KG1 (cell line): ENCODE measurements at regions not wholly inside any gene's neighbourhood (a gene's known extent, or its start where the extent isn't known, plus 50 kb on each side); places are given as distances from the start of the nearest gene placed in this dataset.

Experiments used
- DNase-seq: peaks from one replicate; lab custom pipeline; 2025; lab: John Stamatoyannopoulos, UW

DNA sequence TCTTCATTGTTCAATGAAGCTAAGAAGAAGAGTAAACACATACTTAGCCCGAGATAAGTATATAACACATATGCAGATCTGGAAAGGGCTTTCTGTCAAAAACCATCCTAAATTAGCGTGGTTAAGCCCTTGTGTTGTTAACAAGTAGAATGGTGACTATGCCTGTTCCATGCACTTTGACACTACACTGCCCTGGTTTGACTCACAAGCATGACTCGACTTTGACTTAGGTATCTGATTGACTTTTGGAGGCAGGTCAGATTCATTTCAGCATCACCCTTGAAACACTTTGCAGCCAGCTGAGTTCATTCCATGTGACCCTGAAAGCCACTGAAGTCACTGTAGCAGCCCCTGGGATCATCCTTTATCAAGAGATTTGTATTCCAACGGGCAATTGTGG lies 239.8 kb downstream of the TBX18 start:
- DNase-seq, result no peak

DNA sequence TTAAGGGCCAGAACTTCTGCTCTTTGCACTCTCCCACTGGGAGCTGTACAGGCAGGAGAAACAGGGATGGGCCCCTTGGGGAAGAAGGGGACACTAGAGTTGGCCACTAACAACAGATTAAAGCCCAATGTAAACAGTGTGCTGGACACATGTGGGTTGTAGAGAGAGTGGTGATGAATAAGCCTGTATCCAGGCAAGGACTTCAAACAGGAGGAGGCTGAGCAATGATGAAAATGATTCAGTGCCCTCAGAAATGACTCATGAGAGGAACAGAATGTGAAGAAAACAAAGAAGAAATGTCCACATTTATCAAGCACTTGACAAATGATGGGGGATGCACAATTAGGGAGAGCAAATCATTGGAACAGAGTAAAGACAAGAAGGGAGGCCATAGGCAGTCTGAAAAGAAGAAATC lies 242.3 kb downstream of the TBX18 start:
- no peak for DNase-seq

DNA sequence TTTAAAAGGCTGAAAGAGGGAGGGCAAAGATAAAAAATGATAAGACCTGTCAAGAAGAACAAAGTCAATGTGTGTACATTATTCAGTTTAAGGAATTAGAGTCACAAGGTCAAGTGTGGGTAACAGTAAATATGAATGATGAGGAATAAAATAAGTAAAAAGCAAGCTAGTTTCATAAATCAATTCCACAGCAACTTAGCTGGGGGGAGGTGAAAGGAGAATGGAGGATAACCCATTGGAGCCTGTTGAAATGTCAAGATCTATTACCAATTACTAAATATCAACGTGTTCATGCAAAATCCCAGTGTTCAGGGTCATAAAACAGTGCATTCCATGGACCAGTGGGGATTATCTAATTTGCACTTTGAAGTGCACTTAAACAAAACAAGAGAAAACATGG lies 242.9 kb downstream of the TBX18 start:
- no peak for DNase-seq

DNA sequence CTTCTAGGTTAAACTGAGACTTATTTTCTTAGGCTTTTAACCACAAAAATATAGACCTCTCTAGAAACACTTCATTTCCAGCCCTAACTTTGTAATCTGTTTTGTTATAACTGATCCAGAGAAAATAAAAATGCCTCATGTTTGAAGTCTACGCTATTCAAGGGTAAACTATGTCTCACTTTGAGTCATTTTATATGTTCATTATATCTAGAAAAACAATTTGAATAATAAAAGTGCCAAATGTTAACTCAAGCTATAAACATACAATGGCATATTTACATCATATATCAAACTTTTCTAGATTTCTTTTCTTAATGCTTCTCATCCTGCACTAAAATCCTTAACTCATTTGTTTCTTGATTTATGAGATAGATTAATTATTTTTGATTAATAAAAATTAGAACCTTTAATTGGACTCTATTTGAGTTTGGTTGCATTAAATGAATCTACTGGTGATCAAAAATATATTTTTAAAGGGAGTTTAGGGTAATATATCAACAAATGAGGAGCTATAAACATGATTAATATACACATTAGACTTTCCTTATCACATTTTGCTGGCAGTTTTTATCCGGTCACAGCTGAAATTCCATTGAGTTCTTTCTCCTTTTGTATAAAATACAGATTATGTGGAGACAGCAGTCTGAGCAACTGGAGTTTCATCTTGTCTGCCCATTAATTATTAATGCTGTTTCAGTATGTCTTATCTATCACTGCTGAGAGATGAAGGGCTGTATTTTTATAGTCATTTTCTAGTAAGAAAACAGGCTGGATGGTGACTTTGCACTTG lies 246.5 kb downstream of the TBX18 start:
- no peak for DNase-seq

DNA sequence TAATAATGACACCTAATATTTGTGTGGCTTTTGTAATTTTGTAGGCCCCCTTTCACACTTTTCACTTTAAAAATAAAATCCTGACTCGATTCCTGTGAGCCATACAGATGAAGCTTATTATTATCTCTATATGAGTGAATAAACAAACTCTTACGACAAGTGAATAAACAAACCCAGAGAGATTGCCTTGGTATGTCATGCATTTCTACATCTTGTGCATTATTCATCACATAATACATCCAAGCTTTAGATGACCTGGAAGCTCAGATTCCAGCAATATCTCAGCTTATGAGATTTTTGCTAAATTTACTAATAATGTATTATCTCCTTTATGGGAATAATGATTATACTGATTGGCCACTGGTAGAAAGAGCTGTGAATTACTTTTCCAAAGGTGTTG lies 248.2 kb downstream of the TBX18 start:
- DNase-seq, result no peak

DNA sequence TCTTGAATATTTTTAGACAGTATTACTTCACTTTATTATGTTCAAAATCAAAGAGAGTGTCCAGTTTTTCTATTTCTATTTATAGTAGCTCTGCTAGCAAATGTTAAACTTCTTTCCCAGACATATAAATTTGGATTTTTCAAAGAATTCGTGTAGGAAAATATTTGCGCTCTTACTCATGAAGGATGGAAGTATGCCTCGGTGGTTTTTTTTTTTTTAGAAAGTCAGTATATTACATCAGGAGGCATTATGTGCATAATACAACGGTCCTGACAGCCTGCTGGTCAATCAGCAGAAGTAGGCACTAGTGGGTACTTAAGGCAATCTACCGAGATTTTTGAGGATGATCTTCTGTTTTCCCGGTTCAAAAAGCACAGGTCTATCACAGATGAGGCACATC lies 249.3 kb downstream of the TBX18 start:
- no peak for DNase-seq

DNA sequence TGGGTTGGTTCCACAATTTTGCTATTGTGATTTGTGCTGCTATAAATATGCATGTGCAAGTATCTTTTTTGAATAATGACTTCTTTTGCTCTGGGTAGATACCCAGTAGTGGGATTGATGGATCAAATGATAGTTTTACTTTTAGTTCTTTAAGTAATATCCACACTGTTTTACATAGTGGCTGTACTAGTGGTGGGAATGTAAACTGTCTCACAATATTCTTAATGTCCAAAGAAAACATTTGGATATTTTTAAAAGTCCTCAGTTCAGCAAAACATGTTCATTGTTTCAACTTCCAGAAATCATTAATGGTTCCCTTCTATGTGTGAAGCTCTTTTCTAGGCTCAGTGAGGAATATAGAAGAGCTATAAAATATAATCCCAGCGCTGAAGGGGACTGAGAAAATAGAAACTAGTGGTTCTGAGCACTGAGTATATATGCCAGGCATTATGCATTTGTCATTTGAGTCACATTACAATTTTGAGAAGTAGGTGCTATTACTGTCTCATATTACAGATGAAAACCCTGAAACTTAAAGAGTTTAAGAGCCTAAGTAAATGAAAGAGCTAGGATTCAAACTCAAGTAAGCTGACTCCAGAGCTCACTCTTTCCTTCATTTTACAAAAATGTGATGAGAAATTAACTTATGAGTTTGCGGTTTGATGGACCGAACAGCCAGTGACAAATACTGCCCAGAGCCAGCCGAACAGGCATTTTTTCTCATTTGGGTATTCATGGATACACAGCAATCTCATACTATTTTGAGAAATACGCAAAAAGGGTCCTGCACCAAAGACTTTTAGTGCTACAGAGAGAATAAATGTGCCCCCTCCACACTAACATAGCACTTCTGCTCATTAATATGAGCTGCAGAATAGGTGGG lies 250.1 kb downstream of the TBX18 start:
- DNase-seq, result no peak

DNA sequence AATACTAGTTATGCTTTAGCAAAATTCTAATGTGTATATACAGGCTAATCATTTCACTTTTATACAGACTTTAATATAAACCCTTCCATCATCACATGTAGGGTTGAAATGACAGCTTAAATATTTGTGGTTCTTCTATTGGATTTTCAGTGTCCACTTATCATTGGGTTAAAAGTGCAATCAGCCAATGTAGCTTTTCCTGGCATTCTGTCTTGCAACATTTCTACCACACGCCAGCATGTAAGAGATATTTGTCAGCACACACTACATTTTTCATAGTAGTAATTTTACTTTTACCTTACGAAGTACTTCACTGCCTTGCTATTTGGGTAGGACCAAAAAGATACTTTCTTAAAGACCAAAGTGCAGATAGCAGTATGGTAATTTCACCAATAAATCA lies 252.0 kb downstream of the TBX18 start:
- no peak for DNase-seq

DNA sequence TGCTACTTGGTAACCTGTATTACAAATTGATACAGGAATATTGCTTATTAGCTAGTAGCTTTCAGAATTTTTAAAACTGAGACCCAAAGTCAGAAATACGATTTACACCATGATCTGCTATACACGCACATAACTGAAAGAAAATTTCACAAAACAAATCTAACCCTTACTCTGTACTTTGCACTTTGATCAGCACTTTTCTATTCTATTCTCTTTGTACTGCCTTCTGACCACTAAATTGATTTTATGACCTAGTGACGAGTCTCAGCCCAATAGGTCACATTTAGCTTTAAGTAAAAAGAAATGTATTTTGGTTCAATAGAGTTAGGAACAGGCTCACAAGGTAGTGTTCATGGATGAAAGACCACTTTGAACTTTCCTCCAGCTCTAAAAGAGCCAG lies 252.5 kb downstream of the TBX18 start:
- no peak for DNase-seq

DNA sequence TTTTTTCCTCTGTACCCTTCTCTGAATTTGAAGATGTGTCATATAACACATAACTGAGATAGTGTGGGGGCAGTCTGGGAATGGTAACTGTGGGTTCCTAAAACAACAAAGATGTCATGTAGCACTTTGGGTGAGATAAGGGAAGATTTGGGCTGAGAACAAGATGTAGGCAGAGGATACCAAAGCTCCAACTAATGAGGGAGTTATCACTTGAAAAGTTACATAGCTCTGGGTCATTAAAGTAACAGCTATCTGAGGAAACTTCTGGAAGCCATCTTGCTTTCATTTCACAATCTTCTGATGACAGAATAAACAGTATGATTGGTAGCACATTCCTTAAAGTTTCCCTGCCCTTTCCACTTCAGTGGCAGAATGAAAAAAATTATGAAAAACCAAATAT lies 255.4 kb downstream of the TBX18 start:
- DNase-seq, result no peak

DNA sequence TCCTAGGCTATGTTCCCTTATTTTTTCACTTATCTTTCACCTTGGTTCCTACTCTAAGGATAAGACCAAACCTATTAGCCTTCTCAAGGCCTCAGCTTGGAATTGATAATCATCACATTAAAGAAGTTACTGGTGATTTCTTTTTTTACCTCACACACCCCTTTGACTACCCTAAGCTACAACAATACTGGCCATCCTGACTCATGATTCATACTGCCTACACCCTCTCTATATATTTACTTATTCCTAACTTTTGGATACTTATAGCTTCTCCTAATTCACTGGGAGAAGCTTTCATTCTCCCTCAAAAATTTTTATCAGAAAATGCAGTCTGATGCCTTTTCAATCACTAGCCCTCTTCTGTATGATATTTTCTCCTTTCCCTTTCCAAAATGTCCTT lies 256.1 kb downstream of the TBX18 start:
- no peak for DNase-seq

DNA sequence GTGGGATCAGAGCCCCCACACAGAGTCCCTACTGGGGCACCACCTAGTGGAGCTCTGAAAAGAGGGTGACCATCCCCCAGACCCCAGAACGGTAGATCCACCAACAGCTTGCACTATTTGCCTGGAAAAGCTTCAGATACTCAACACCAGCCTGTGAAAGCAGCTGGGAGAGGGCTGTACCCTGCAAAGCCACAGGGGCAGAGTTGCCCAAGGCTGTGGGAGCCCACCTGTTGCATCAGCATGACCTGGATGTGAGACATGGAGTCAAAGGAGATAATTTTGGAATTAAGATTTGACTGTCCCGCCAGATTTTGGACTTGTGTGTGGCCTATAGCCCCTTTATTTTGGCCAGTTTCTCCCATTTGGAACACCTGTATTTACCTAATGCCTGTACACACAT lies 260.4 kb downstream of the TBX18 start:
- no peak for DNase-seq

DNA sequence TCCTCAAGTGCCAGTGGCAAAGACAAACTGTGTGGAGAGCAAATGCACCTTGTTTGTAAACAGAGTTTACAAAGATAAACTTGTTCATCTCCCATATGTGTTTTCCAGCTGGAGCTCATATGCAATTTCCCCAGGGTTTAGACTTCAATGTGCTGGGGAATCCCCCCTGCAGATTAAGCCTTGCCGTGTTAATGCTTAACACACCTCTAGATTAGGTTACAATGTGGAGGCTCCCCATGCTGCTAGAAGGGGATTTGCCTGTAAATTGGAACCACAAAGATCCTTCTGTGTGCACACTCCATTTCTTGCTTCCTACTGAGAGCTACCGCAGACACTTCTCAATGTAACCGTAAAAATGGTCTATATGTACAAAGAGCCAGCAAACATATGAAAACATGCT lies 263.1 kb downstream of the TBX18 start:
- DNase-seq, result no peak

DNA sequence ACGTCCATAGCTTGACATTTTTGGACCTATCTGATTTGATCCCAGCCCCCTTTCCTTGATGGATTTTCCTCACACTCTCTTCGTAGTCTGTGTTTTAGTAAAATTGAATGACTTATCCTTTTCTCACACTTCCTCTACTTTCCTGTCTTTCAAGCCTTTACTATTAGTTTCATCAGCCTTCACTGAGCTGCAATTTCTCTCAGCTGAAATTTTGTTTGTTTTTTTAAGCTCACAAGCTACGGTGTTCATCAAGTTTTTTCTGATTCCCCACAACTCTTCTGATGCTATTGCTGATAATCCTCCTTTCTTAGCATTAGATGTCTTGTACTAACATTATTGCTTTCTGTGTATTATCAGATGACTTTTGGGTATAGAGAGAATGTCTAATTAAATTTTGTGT lies 263.7 kb downstream of the TBX18 start:
- no peak for DNase-seq

DNA sequence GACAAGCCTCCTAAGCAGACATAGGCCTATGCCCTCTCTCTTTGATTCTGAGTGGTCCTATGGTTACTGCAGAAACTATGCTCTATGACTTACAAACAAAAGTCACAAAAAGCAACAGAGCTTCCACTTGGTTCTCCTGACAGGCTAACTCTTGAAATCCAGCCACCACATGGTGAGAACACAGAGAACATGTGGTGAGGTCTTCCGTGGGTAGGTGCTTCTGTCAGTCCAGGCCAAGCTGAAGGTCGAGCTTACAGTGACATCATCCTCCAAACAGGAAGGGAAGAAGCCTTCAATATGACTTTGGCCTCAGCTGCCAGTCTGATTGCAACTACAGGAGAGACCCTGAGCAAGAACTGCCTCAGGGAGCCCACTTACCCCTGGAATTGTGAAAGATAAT lies 265.5 kb downstream of the TBX18 start:
- DNase-seq, result no peak

DNA sequence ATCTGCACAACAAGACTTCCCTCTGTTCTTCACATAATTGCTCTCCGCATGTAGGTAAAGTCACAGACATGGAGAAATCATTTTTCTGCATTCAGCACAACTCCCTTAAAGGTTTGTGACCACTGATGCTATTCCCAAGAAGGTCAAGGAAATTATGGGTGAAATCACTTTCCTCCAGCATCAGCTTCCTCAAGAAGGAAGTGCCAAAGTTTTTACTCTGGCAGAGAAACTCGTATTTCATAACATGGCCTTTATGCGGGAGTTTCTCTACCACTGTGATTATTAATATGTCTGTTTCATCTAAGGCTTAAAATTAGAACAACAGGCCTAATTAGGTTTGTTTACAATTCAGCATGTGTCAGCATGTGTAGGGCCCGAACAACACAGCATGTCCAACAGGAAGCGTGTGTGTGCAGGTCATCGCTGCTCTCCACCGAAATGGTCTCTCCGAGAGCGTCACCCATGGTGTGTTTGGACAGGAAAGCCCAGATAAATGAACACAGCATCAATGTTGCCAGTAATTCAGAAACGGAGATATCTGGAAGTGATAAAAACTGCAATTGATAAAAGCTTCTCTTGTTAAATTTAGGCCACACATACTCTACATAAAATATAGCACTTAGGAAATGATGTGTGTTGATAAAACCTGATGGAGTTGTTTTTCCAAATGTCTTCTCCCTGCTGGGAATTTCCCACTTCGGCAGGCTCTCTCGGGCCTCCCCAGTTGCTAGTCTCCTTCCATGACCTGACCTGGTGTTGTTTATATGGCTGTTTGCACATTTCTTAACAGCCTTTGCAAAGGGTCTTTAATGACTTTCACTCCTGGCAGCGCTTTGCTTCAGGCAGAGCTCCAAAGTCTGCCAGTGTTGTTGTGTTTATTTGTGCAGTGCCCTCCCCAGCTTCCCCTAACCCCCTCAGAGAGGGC lies 265.1 kb upstream of the CEP162 start:
- DNase-seq, result no peak

DNA sequence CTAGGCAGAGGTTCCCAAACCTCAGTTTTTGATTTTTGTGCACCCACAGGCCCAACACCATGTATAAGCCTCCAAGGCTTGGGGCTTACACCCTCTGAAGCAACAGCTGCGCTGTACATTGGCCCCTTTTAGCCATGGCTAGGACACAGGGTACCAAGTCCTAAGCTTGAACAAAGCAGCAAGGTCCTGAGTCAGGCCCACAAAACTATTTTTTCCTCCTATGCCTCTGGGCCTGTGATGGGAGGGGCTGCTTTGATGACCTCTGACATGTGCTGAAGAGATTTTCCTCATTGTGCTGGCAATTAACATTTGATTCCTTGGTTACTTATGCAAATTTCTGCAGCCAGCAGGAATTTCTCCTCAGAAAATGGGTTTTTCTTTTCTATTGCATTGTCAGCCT lies 262.2 kb upstream of the CEP162 start:
- no peak for DNase-seq

DNA sequence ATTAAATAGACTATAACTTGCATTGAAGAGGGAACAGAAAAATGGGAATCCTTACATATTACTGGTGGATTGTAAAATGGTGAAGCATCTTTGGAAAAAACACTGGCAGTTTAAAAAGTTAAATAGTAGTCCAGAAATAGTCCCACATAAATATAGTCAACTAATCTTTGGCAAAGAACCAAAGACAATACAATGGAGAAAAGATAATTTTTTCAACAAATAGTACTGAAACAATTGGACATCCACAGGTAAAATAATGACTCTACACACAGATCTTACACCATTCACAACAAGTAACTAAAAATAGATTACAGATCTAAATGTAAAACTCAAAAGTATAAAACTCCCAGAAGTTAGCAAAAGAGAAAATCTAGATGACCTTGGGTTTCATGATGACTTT lies 259.1 kb upstream of the CEP162 start:
- DNase-seq, result no peak

DNA sequence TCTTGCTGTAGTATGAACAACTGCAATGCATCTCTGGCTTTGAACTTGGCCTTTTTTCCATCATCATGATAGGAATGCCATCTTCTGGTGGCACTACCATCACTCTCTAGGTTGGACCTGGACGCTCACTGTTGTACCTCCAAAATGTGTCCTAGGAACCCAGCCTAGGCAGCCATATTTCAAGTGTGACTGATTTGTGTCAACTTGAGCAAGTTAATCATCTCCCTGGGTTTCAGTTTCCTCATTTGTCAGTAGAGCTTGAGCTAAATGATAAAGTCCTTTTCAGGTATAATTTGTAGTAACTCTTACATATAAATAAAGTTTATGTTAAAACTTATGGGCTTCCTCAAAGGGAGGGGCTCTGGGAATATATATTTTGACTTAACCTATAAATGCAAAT lies 241.7 kb upstream of the CEP162 start:
- DNase-seq, result no peak

DNA sequence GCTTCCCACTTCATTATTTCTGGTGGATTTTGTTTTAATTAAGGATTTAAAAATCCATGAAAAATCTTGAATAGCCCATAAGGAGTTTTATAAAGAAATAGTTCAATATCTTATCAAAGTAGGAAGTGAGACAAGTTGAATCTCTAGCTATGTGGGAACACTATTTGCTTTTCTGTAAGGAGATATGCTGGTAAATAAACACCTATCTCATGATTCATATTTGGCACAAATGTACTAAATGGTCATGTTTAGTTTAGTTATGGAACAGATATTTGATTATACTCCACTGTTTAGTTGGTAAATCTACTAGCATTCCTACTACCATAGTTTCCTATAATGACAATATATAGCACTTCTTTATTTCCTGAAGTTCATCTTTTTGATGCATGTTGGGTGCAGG lies 239.9 kb upstream of the CEP162 start:
- no peak for DNase-seq

DNA sequence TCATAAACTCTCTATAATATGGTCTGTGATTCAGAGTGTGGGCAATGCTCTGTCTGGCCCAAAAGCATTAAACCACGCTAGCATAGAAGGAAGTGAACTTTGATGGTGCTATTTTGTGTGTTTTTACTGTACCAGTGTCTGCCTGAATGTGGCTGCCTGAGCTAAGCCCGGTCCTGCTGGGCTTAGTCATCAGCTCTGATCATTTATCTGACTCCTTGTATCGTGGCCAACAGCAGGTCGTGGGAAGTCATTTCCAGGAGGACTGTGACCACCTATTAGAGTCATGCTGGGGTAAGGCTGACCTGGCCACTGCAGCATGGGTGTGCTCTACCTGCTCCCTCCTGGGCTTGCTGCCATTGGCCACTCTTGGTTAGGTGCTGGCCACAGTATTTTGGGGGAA lies 239.1 kb upstream of the CEP162 start:
- DNase-seq, result no peak

DNA sequence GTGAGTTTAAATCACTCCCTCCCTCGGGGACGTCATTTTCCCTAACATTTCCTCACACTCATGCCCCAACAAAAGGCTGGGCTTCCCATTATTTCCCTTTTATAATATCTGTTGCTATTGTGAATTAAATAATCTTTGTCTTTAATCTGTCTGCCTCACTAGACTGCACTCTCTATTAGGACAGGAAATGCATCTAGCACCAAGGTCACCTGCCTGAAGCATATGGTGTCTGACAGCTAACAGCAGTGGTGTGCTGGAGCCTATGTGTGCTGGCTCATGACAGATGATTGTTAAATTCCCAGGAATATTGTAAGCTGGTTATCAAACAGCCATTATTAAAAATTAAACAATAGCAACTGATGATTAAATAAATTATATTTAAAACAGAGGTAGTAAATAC lies 237.0 kb upstream of the CEP162 start:
- DNase-seq, result no peak
